G401.6 (cell line): ENCODE measurements at regions not wholly inside any gene's neighbourhood (a gene's known extent, or its start where the extent isn't known, plus 50 kb on each side); places are given as distances from the start of the nearest gene placed in this dataset.
"Not testable (repeated sequence)": the region's sequence is repeated elsewhere in the genome, so short reads cannot be mapped to it uniquely, and the experiment has no call there.

Source experiments
- FAIRE-seq: peaks from 2 replicates; lab custom pipeline; 2012; peaks lifted over from hg19 to GRCh38; lab: Jason Lieb, UNC

- not testable (repeated sequence) for FAIRE-seq
These were observed 113.9 kb upstream of the CXADR start for GRCh38 chr21:17398954-17399353.

GRCh38 chr21:17402937-17403336 lies 109.9 kb upstream of the CXADR start:
- FAIRE-seq: no peak

- FAIRE-seq: no peak
These were observed 106.6 kb upstream of the CXADR start for GRCh38 chr21:17406202-17406601.

- FAIRE-seq: no peak
These were observed 98.1 kb upstream of the CXADR start for GRCh38 chr21:17414766-17415165.

GRCh38 chr21:17416139-17416538 lies 96.7 kb upstream of the CXADR start:
- FAIRE-seq: no peak

GRCh38 chr21:17422931-17423330 lies 89.9 kb upstream of the CXADR start:
- FAIRE-seq: no peak

- no peak for FAIRE-seq
These were observed 85.7 kb upstream of the CXADR start for GRCh38 chr21:17427157-17427556.

- no peak for FAIRE-seq
These were observed 84.9 kb upstream of the CXADR start for GRCh38 chr21:17427831-17428483.

- FAIRE-seq: no peak
These were observed 84.4 kb upstream of the CXADR start for GRCh38 chr21:17428484-17428869.

GRCh38 chr21:17428980-17429379 lies 83.9 kb upstream of the CXADR start:
- FAIRE-seq: no peak

- no peak for FAIRE-seq
These were observed 82.9 kb upstream of the CXADR start for GRCh38 chr21:17429936-17430335.

- FAIRE-seq: no peak
These were observed 80.1 kb upstream of the CXADR start for GRCh38 chr21:17432732-17433057.

- FAIRE-seq: no peak
These were observed 79.1 kb upstream of the CXADR start for GRCh38 chr21:17433730-17434129.

- no peak for FAIRE-seq
These were observed 77.0 kb upstream of the CXADR start for GRCh38 chr21:17435565-17436543.

- FAIRE-seq: no peak
These were observed 76.2 kb upstream of the CXADR start for GRCh38 chr21:17436626-17437111.

- FAIRE-seq: no peak
These were observed 74.2 kb upstream of the CXADR start for GRCh38 chr21:17438635-17439034.

- FAIRE-seq: no peak
These were observed 71.9 kb upstream of the CXADR start for GRCh38 chr21:17440969-17441368.

GRCh38 chr21:17441370-17441769 lies 71.5 kb upstream of the CXADR start:
- FAIRE-seq: no peak

- FAIRE-seq: no peak
These were observed 70.7 kb upstream of the CXADR start for GRCh38 chr21:17442165-17442564.

- no peak for FAIRE-seq
These were observed 68.0 kb upstream of the CXADR start for GRCh38 chr21:17444828-17445227.

- no peak for FAIRE-seq
These were observed 66.1 kb upstream of the CXADR start for GRCh38 chr21:17446737-17447136.

GRCh38 chr21:17449701-17450100 lies 63.1 kb upstream of the CXADR start:
- no peak for FAIRE-seq

- FAIRE-seq: no peak
These were observed 61.4 kb upstream of the CXADR start for GRCh38 chr21:17451364-17451891.
